ENCODE measurements at regions not wholly inside any gene's neighbourhood (a gene's known extent, or its start where the extent isn't known, plus 50 kb on each side); places are given as distances from the start of the nearest gene placed in this dataset.
"Not testable (repeated sequence)": the region's sequence is repeated elsewhere in the genome, so short reads cannot be mapped to it uniquely, and the experiment has no call there.

DNA sequence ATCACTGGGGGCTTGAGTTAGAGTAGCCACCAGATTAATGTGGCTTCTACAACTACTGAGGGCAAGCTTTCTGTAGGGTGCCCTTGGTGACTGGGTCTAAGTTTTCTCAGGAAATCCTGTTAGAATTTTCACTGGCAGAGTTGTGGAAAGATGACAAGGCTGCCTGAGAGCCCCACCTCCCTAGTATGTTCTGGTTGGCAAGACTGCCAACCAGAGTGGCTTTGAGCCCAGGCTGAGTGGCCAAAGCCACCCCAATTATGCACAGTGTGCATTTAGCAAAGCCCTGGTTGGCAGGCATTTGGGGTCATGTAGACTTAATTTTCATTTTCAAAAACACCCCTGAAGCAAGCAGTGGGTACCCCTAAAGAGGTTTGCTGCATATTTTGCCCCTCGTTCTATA lies 136.7 kb upstream of the HAPLN1 start:
- Histone ChIP-seq H3K4me3 (no peak overlapping the region), H3K27ac (no peak overlapping the region)
- TF ChIP-seq CTCF (IDR thresholded peaks at IDR 0.05): no peak
- DNase-seq (ENCODE audit: low spot score): no peak

DNA sequence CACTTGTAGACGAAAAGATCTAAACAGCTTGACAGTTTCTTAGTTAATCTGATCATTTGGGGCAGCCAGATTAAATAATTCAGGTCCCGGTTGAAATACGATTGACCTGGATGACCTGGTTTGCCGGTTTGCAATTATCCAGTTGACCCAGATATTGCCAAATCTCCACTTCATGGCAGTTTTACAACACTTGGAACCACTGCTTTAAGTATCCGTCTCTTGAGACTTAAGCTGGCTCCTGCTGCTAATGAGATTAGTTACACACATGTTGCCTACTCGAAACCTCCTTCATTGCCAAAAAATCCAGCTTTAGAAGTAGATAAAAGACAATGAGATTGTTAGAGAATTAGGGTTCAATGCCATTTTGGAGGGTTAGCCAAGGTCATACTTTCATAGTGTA lies 136.2 kb upstream of the HAPLN1 start:
- Histone ChIP-seq H3K4me3 (no peak overlapping the region), H3K27ac (no peak overlapping the region)
- TF ChIP-seq CTCF (IDR thresholded peaks at IDR 0.05): no peak
- no peak for DNase-seq (ENCODE audit: low spot score)

GRCh38 chr5:83850412-83850811 lies 129.8 kb upstream of the HAPLN1 start:
- not testable (repeated sequence) for H3K4me3 ChIP-seq; DNase-seq (ENCODE audit: low spot score); H3K27ac ChIP-seq

- no peak overlapping the region for H3K4me3 ChIP-seq
- H3K27ac ChIP-seq: no peak overlapping the region
- DNase-seq (ENCODE audit: low spot score): no peak
- no peak for TF ChIP-seq CTCF (IDR thresholded peaks at IDR 0.05)
These were observed 128.3 kb upstream of the HAPLN1 start for GRCh38 chr5:83848941-83849340.

DNA sequence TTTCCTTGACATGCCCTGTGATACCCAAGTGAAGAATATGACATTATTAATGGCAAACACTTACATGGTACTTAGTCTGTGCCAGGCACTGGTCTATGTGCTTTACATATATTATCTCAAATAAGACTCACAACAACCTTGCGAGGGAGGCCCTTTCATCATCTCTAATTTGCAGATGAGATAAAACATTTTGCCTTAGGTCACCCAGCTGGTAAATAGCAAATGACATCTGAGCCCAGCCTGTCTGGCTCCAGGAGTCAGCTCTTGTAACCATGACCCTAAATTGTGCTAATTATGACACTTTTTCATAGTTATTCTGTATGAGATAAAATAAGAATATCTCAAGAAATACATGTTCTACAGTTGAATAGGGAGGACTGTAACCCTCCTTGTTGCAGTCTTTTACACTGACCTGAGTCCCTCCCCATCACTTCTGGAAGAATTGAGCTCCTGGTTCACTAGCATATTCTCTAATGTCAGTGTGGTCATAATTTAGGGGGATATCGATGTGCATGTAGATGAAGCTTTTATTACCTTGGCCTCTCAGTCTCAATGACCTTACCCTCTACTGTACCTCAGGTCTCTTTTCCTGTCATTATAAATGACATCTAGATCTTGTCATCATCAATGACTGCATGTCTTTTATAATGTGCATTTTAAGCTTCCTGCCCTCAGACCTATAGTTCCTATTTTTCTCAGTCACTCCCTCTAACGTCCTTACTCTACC lies 126.1 kb upstream of the HAPLN1 start:
- DNase-seq (ENCODE audit: low spot score): no peak
- no peak for TF ChIP-seq CTCF (IDR thresholded peaks at IDR 0.05)
- H3K27ac ChIP-seq: no peak overlapping the region

GRCh38 chr5:83844449-83845068 lies 123.9 kb upstream of the HAPLN1 start:
- Histone ChIP-seq H3K4me3 (peak overlapping the region; percentile 64), H3K27ac (peak overlapping the region; percentile 5 to 37)
- TF ChIP-seq CTCF (IDR thresholded peaks at IDR 0.05): no peak
- DNase-seq (ENCODE audit: low spot score): no peak

More for the DNA sequence above, 126.1 kb upstream of the HAPLN1 start:
- H3K4me3 ChIP-seq: no peak overlapping the region

GRCh38 chr5:83839788-83840187 lies 119.1 kb upstream of the HAPLN1 start:
- H3K27ac ChIP-seq: no peak overlapping the region
- DNase-seq (ENCODE audit: low spot score): no peak
- TF ChIP-seq CTCF (IDR thresholded peaks at IDR 0.05): no peak
- no peak overlapping the region for H3K4me3 ChIP-seq
